ENCODE measurements at regions not wholly inside any gene's neighbourhood (a gene's known extent, or its start where the extent isn't known, plus 50 kb on each side); places are given as distances from the start of the nearest gene placed in this dataset.

GRCh38 chrX:18045436-18045835, 175.2 kb downstream of the BEND2 start:
- Histone ChIP-seq H3K27me3 (no peaks in the 10 kb centered on the region), H3K36me3 (no peaks in the 10 kb centered on the region), H3K4me1 (no peaks in the 10 kb centered on the region), H3K27ac (no peak overlapping the region), H3K4me3 (no peak overlapping the region), H3K9me3 (no peaks in the 10 kb centered on the region)
- TF ChIP-seq, protein P1, sequence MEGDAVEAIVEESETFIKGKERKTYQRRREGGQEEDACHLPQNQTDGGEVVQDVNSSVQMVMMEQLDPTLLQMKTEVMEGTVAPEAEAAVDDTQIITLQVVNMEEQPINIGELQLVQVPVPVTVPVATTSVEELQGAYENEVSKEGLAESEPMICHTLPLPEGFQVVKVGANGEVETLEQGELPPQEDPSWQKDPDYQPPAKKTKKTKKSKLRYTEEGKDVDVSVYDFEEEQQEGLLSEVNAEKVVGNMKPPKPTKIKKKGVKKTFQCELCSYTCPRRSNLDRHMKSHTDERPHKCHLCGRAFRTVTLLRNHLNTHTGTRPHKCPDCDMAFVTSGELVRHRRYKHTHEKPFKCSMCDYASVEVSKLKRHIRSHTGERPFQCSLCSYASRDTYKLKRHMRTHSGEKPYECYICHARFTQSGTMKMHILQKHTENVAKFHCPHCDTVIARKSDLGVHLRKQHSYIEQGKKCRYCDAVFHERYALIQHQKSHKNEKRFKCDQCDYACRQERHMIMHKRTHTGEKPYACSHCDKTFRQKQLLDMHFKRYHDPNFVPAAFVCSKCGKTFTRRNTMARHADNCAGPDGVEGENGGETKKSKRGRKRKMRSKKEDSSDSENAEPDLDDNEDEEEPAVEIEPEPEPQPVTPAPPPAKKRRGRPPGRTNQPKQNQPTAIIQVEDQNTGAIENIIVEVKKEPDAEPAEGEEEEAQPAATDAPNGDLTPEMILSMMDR (IDR thresholded peaks at IDR 0.05), result no peak
- TF ChIP-seq EP300 (IDR thresholded peaks at IDR 0.05), result no peak
- no peak for TF ChIP-seq POLR2A (IDR thresholded peaks at IDR 0.05)
- TF ChIP-seq POLR2AphosphoS5 (IDR thresholded peaks at IDR 0.05), result no peak
- WGBS, 2 donors (ENCODE audit: low coverage in 1 of 2), result 71% methylated on average over 1 of the region's 2 CpGs; no CpG with 5 or more reads in 1 of the 2 donors
- ATAC-seq, result no peak

GRCh38 chrX:18042776-18043175, 177.9 kb downstream of the BEND2 start:
- no peaks in the 10 kb centered on the region for H3K27me3 ChIP-seq
- no peaks in the 10 kb centered on the region for H3K4me1 ChIP-seq
- TF ChIP-seq, protein P1 (IDR thresholded peaks at IDR 0.05), result no peak
- TF ChIP-seq POLR2A (IDR thresholded peaks at IDR 0.05) (no peak), POLR2AphosphoS5 (IDR thresholded peaks at IDR 0.05) (no peak), EP300 (IDR thresholded peaks at IDR 0.05) (no peak)
- ATAC-seq, result no peak
- no peak overlapping the region for H3K4me3 ChIP-seq
- no peaks in the 10 kb centered on the region for H3K36me3 ChIP-seq
- H3K27ac ChIP-seq, result no peak overlapping the region
- WGBS, 2 donors (ENCODE audit: low coverage in 1 of 2), result 19 to 49% methylated on average over 3 to 5 of the region's 5 CpGs
- no peaks in the 10 kb centered on the region for H3K9me3 ChIP-seq

DNA sequence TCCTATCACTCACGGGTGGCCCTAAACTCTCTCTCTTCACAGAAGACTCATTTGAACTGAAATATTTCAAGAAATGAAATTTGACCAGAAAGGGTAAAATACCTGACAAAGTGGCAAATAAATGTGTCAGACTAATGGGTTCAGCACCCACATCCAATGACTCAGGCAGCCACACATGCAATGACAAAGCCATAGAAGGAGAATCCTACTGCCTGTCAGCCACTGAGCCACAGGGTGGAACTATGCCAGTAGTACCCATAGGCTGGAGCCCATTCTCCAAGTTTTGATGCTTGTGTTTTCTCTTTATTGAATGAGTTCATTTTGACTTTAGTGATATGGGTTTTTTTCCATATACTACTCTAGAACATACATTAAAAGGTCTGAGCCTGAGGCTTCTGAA, 179.0 kb downstream of the BEND2 start:
- Histone ChIP-seq H3K4me3 (no peak overlapping the region), H3K4me1 (no peaks in the 10 kb centered on the region), H3K36me3 (no peaks in the 10 kb centered on the region), H3K27me3 (no peaks in the 10 kb centered on the region), H3K27ac (no peak overlapping the region), H3K9me3 (no peaks in the 10 kb centered on the region)
- WGBS, 2 donors (ENCODE audit: low coverage in 1 of 2), result 100% methylated on average over 1 of the region's 1 CpG; no CpG with 5 or more reads in 1 of the 2 donors
- no peak for TF ChIP-seq POLR2A (IDR thresholded peaks at IDR 0.05)
- no peak for TF ChIP-seq POLR2AphosphoS5 (IDR thresholded peaks at IDR 0.05)
- TF ChIP-seq, protein P1 (IDR thresholded peaks at IDR 0.05), result no peak
- TF ChIP-seq EP300 (IDR thresholded peaks at IDR 0.05), result no peak
- ATAC-seq, result no peak

DNA sequence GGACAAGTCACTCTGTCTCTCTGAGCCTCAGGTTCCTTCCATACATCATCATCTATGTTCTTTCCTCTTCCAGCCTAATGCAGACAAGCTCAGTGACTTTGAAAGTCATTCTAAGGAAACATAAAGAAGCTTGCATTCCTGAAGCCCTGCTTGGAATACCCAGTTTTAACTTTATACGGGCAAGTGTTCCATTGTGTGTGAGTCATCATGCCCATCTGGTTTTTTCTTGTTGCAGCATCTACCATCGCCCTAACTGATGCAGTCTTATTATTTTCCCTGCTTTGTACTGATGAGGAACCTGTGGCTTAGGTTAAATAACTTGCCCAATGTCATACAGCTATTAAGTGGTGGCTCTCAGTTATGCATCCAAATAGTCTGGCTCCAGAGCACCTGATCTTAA, 177.9 kb upstream of the RAI2 start:
- Histone ChIP-seq H3K27me3 (no peaks in the 10 kb centered on the region), H3K4me3 (no peak overlapping the region), H3K9me3 (no peaks in the 10 kb centered on the region), H3K36me3 (no peaks in the 10 kb centered on the region), H3K27ac (no peak overlapping the region), H3K4me1 (no peaks in the 10 kb centered on the region)
- no peak for ATAC-seq
- 57 to 65% methylated on average over 1 to 2 of the region's 2 CpGs for WGBS, 2 donors (ENCODE audit: low coverage in 1 of 2)
- TF ChIP-seq, protein P1 (IDR thresholded peaks at IDR 0.05), result no peak
- no peak for TF ChIP-seq POLR2A (IDR thresholded peaks at IDR 0.05)

DNA sequence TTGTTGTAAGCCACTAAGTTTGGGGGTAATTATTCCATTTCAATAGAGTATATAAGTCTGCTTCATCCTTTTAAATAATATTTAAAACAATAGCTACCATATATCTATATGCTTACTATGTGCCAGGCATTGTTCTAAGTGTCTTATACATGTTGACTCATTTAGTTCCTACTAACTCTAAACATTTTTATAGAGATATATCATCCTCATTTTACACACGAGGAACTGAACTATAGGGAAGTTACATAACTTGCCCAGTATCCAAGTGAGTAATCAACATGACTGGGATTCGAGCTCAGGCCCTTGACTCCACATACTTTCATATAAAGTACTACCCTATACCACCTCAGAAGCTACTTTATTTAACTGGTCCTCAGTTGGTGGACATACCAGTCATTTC, 175.3 kb upstream of the RAI2 start:
- no peaks in the 10 kb centered on the region for H3K36me3 ChIP-seq
- no peak for ATAC-seq
- H3K27me3 ChIP-seq, result no peaks in the 10 kb centered on the region
- TF ChIP-seq POLR2AphosphoS5 (IDR thresholded peaks at IDR 0.05), result no peak
- TF ChIP-seq, protein P1 (IDR thresholded peaks at IDR 0.05), result no peak
- no peak for TF ChIP-seq POLR2A (IDR thresholded peaks at IDR 0.05)
- TF ChIP-seq EP300 (IDR thresholded peaks at IDR 0.05), result no peak
- no peaks in the 10 kb centered on the region for H3K4me1 ChIP-seq
- no peak overlapping the region for H3K4me3 ChIP-seq
- no peak overlapping the region for H3K27ac ChIP-seq
- 63 to 94% methylated on average over 2 of the region's 2 CpGs for WGBS, 2 donors (ENCODE audit: low coverage in 1 of 2)
- H3K9me3 ChIP-seq, result no peaks in the 10 kb centered on the region

Measured in gastroesophageal sphincter (tissue), 4 donors.